ENCODE measurements at regions not wholly inside any gene's neighbourhood (a gene's known extent, or its start where the extent isn't known, plus 50 kb on each side); places are given as distances from the start of the nearest gene placed in this dataset.
"Not testable (repeated sequence)": the region's sequence is repeated elsewhere in the genome, so short reads cannot be mapped to it uniquely, and the experiment has no call there.

GRCh38 chr2:130251535-130251872, 53.3 kb upstream of the TUBA3E start:
- no peak for DNase-seq

GRCh38 chr2:130248355-130248754, 50.1 kb upstream of the TUBA3E start:
- not testable (repeated sequence) for DNase-seq

Measured in right lung (tissue), 2 donors.